ENCODE measurements at regions not wholly inside any gene's neighbourhood (a gene's known extent, or its start where the extent isn't known, plus 50 kb on each side); places are given as distances from the start of the nearest gene placed in this dataset.

DNA sequence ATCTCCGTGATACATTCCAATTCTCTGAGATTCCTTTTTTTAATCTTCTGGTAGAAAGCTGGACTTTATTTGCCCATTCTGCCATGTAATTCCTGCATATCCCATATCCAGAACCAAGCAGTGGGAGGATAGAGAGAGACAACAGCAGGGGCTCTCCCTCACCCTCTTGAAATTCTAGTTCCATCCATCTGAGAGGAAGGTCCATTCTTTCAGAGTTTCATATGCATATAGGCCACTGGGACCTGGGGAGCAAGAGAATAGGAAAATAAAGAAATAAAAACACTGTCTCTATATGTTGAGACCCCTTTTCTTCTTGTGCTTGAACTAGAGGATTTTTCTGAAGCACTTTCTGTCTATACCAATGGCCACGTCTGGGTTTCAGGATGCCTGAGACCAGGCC lies 147.9 kb upstream of the STMND1 start:
- no peaks in the 10 kb centered on the region for H3F3A ChIP-seq (ENCODE audit: control insufficient read depth, insufficient read depth)
- H3K36me3 ChIP-seq (ENCODE audit: control insufficient read depth, low read length), result no peaks in the 10 kb centered on the region
- no peaks in the 10 kb centered on the region for H3K79me2 ChIP-seq (ENCODE audit: control insufficient read depth, low read length)
- no peak overlapping the region for H3K4me3 ChIP-seq (ENCODE audit: low read length)
- no peak overlapping the region for H3K27ac ChIP-seq (ENCODE audit: low read depth, low read length)
- no peaks in the 10 kb centered on the region for H3K27me3 ChIP-seq (ENCODE audit: control insufficient read depth, low read length)
- no peak overlapping the region for H3K4me2 ChIP-seq (ENCODE audit: low read length)
- no peaks in the 10 kb centered on the region for H3K9me3 ChIP-seq (ENCODE audit: control insufficient read depth, insufficient read depth, low read length)
- no peaks in the 10 kb centered on the region for H4K20me1 ChIP-seq (ENCODE audit: control insufficient read depth, insufficient read depth, low read depth, low read length)
- TF ChIP-seq EZH2phosphoT487 (IDR thresholded peaks at IDR 0.05; ENCODE audit: borderline replicate concordance, low read length), result no peak
- TF ChIP-seq, protein P1, sequence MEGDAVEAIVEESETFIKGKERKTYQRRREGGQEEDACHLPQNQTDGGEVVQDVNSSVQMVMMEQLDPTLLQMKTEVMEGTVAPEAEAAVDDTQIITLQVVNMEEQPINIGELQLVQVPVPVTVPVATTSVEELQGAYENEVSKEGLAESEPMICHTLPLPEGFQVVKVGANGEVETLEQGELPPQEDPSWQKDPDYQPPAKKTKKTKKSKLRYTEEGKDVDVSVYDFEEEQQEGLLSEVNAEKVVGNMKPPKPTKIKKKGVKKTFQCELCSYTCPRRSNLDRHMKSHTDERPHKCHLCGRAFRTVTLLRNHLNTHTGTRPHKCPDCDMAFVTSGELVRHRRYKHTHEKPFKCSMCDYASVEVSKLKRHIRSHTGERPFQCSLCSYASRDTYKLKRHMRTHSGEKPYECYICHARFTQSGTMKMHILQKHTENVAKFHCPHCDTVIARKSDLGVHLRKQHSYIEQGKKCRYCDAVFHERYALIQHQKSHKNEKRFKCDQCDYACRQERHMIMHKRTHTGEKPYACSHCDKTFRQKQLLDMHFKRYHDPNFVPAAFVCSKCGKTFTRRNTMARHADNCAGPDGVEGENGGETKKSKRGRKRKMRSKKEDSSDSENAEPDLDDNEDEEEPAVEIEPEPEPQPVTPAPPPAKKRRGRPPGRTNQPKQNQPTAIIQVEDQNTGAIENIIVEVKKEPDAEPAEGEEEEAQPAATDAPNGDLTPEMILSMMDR (IDR thresholded peaks at IDR 0.05; ENCODE audit: low read depth, low read length, poor library complexity, severe bottlenecking), result no peak
- no peaks in the 10 kb centered on the region for H3K9me2 ChIP-seq (replicated peaks; ENCODE audit: control insufficient read depth, low read length)
- H3K4me1 ChIP-seq (ENCODE audit: control insufficient read depth, low read length), result no peaks in the 10 kb centered on the region

DNA sequence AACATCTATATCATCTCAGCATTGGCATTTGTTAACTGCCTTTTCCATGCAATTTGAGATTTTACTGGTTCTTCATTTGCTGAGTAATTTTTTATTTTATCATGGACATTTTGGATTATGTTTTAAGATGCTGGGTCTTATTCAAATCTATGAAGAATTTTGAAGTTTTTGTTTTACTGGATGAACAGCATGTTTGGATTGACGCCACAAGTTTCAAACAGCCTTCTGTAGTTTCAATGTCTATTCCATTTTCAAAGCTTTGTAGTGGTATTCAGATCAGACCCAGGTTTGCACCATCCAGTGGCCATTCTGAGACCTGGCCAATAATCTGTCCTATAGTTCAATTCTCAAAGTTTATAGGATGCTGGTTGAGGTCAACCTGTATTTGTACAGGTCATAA lies 148.4 kb upstream of the STMND1 start:
- Histone ChIP-seq H3K27me3 (ENCODE audit: control insufficient read depth, low read length) (no peaks in the 10 kb centered on the region), H3F3A (ENCODE audit: control insufficient read depth, insufficient read depth) (no peaks in the 10 kb centered on the region), H3K9me2 (replicated peaks; ENCODE audit: control insufficient read depth, low read length) (no peaks in the 10 kb centered on the region), H3K36me3 (ENCODE audit: control insufficient read depth, low read length) (no peaks in the 10 kb centered on the region), H3K79me2 (ENCODE audit: control insufficient read depth, low read length) (no peaks in the 10 kb centered on the region), H3K4me3 (ENCODE audit: low read length) (no peak overlapping the region), H3K4me1 (ENCODE audit: control insufficient read depth, low read length) (no peaks in the 10 kb centered on the region), H3K9me3 (ENCODE audit: control insufficient read depth, insufficient read depth, low read length) (no peaks in the 10 kb centered on the region), H4K20me1 (ENCODE audit: control insufficient read depth, insufficient read depth, low read depth, low read length) (no peaks in the 10 kb centered on the region), H3K4me2 (ENCODE audit: low read length) (no peak overlapping the region), H3K27ac (ENCODE audit: low read depth, low read length) (no peak overlapping the region)
- no peak for TF ChIP-seq EZH2phosphoT487 (IDR thresholded peaks at IDR 0.05; ENCODE audit: borderline replicate concordance, low read length)
- TF ChIP-seq, protein P1 (IDR thresholded peaks at IDR 0.05; ENCODE audit: low read depth, low read length, poor library complexity, severe bottlenecking), result no peak

DNA sequence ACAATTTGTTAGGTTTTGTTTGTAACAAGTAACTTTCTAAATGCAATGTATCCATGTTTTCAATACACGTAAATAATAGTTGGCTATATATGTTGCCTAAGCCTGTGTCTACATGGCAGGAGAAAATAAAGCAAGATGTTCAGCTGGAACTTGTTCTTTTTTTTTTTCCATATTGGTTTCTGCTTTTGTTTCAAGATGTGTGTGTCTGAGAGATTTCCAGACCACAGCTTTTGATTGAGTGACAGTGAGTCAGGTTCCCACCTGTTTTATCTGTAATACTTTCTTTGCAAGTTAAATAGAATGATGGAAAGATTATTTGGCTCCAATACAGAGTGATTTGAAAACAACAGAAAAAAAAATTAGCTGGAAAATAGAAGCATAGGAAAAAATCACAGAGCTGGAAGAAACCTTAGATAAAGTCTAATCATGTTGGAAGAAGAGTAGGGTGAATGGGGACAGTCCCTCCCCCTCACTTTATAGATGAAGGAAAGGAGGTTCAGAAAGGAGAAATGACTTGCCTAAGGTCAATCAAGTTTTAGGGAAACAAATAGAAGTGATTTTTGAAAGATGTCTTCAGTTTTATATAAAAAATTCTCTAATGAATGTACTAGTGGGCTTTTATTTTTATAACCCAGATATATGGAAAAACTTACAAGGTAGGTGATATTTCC lies 150.9 kb upstream of the STMND1 start:
- TF ChIP-seq, protein P1 (IDR thresholded peaks at IDR 0.05; ENCODE audit: low read depth, low read length, poor library complexity, severe bottlenecking), result no peak
- no peak for TF ChIP-seq EZH2phosphoT487 (IDR thresholded peaks at IDR 0.05; ENCODE audit: borderline replicate concordance, low read length)
- Histone ChIP-seq H3F3A (ENCODE audit: control insufficient read depth, insufficient read depth) (no peaks in the 10 kb centered on the region), H3K4me1 (ENCODE audit: control insufficient read depth, low read length) (no peaks in the 10 kb centered on the region), H3K9me3 (ENCODE audit: control insufficient read depth, insufficient read depth, low read length) (no peaks in the 10 kb centered on the region), H3K4me2 (ENCODE audit: low read length) (no peak overlapping the region), H3K4me3 (ENCODE audit: low read length) (no peak overlapping the region), H3K27ac (ENCODE audit: low read depth, low read length) (no peak overlapping the region), H3K27me3 (ENCODE audit: control insufficient read depth, low read length) (no peaks in the 10 kb centered on the region), H3K36me3 (ENCODE audit: control insufficient read depth, low read length) (no peaks in the 10 kb centered on the region), H3K79me2 (ENCODE audit: control insufficient read depth, low read length) (no peaks in the 10 kb centered on the region), H3K9me2 (replicated peaks; ENCODE audit: control insufficient read depth, low read length) (no peaks in the 10 kb centered on the region), H4K20me1 (ENCODE audit: control insufficient read depth, insufficient read depth, low read depth, low read length) (no peaks in the 10 kb centered on the region)
